ENCODE measurements at regions not wholly inside any gene's neighbourhood (a gene's known extent, or its start where the extent isn't known, plus 50 kb on each side); places are given as distances from the start of the nearest gene placed in this dataset.

DNA sequence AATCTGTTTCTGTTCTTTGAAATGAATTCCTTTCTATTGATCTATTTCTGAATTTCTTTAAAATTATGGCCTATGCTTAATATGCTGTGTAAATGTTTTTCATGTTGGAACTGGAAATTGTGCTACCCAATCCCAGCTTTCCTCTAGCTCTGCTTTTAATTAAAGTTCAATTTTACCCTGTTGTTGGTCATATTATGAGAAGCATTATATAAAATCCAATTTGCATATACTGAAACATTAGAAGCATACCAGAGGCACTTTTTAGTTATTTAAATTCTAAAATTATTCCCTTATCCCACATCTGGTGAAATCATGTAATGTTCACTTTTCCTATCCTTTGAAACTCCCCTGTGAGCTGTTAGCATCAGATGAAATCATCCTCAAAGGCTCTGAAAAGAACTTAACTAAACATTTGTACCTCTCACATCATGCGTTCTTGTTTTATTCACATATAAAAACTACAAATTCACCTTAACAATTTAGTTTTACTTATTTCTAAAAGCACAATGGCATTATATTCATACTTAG is 160.6 kb upstream of the COL21A1 start:
- no peak for DNase-seq

DNA sequence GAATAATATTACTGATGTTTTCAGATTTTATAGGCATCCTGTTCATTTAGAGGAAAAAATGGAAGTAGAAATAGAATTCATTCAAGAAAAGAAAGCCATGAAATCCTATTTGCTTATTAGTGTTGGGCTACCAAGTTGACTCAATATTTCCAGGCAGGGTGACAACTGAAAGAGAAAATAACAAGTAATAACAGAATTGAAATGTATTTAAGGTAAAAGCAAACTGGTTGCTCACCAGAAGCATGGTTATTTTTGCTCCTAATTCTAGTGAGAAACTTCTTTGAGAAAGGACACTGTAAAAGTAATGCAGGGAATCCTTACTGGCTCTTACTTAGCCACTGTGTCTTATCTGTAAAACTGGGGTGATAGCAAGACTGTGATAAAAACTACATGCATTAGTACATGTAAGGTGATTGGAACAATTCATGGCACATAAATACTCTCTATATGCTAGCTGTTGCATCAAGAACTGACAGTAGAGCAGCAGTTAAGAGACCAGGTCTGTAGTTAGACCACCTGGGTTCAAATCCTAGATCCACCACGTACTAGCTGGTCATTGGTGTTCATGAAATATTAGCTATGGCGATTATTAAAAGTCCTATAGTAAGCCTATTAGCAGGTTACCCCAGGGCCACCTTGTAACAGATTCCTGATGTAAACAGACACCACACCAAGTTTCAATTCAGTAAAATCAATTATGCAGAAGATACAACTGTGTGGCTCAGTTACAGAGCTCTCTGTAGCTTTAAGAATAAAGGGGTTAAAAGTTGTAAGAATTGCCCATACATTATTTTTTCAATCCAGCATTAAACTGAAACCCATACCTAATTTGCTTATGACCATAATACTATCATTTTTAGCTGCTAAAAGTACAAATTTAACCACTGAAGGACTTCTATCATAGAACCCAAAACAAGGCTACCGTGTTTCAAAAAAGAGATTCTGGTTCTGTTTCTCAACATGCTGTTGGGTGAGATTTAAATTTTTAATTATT is 159.2 kb upstream of the COL21A1 start:
- no peak for DNase-seq

DNA sequence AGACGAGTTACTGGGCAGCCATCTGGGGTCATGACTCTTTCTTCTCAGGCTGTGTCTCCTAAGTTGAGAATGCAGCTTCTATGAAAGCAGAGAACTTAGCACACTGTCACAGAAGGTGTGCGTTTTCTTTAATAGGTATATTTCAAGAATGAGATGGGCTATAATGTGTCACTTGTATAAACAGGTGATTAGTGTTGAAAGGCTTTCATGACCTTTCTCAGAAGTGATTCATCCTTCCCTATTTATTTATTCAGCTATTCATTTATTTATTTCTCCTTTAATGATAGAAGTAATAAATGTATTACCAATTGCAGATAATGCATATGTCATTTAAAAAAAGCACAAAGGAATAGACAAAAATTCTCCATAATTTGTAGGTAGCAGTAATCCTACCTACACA is 157.2 kb upstream of the COL21A1 start:
- no peak for DNase-seq

DNA sequence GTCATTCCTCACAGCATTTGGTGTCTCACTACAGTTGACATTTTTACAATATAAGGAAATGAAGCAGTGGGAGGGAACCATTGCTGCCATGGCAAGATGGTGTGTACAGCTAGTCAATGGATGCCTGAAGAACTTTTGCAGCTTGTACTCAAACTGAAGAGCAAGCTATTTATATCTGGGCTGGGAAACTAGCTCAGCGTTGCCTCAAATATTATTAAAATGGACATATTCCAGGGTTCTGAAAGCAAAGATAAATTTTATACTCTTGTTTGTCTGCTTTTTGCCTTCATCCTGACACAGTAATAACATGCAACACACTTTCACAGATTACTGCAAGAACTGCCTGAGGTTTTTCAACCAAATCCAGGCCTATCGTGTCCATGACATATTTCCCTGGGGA is 156.4 kb upstream of the COL21A1 start:
- no peak for DNase-seq

DNA sequence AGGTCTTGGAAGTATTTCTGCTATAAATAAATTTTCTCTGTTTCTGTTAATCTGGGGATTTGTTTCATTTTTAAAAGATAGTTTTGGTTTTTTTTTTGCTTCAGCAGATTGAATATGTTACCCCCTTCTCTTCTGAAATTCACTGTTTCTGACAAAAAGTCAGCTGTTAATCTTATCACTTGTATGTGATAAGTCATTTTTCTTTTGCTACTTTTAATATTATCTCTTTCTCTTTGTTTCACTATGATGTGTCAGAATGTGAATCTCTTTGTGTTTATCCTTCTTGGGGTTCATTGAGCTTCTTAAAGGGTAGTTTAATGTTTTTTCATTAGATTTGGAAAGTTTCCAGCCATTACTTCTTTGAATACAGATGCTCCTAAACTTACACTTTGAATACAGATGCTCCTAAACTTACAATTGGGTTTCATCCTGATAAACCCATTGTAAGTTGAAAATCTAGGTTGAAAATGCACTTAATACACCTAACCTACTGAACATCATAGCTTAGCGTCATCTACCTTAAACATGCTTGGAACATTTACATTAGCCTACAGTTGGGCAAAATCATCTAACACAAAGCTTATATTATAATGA is 154.2 kb upstream of the COL21A1 start:
- no peak for DNase-seq

DNA sequence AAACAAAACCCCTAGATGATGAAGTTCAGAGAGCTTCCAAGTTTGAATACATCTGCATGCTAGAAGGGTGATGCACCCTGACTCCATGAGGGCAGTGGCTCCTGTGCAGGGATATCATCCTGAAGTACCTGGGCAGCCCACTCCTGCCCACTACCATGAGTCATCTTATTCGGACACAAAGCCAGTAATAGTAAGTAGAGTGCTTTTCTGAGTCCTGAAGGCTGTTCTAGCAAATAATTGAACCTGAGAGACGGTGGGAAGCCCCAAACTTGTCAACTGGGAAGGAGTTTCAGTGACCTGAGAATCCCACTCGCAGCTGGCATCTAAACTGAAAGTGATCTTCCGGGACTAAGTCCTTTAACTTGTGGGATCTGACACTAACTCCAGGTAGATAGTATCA is 152.9 kb upstream of the COL21A1 start:
- DNase-seq = no peak

DNA sequence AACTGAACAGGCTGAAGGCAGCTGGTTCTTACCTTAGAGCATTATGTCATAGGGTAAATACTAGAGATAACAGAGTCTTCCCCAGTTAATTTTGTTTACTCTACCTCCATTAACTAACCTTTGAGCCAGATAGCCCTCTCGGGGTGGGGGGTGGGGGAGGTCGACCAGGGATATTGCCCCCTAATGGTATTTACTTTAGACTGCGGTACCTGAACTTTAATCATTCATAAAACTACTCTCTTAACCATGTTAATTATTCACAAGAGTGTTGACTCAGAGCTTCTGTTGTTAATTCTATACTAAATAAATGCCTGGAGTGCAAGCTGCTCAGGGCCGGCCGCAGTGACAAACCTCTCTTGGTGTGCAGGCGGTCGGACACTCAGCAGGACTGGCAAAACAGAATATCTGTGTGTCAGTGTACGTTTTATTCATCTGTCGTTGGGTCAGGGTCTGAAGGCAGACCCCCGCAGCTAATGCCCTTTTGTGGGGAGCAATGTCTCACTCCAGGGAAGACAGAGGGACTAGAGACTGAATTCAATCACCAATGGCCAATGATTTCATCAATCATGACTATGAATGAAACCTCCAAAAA is 152.4 kb upstream of the COL21A1 start:
- DNase-seq = no peak

DNA sequence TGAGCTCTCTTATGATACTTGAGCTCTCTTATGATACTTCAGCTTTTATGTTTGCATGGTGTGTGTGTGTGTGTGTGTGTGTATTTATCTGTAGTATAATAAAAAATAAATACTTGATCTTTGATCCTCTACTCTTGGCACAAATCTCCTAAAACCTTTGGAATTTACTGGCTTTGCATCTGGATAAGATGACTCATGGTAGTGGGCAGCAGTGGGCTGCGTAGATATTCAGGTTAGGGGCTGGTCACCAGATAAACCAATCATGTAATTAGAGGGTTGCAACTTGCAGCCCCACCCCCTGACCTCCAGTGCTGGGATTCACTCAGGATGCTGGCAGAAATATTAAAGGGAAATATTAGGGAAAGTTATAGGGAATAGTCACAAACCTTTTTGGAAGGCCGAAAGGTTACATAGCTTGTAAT is 151.9 kb upstream of the COL21A1 start:
- DNase-seq = no peak

DNA sequence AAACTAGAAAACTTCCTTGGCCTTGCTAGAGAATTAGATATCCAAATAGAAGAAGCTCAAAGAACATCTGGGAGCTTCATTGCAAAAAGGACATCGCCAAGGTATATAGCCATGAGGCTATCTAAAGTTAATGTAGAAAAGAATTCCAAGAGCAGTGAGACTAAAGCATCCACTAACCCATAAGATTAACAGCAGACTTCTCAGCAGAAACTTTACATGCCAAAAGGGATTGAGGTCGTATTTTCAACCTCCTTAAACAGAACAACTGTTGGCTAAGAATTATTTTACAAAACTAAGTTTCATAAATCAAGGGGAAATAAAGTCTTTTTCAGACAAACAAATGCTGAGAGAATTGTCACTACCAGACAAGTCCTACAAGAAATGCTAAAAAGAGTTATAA is 149.1 kb upstream of the COL21A1 start:
- no peak for DNase-seq

DNA sequence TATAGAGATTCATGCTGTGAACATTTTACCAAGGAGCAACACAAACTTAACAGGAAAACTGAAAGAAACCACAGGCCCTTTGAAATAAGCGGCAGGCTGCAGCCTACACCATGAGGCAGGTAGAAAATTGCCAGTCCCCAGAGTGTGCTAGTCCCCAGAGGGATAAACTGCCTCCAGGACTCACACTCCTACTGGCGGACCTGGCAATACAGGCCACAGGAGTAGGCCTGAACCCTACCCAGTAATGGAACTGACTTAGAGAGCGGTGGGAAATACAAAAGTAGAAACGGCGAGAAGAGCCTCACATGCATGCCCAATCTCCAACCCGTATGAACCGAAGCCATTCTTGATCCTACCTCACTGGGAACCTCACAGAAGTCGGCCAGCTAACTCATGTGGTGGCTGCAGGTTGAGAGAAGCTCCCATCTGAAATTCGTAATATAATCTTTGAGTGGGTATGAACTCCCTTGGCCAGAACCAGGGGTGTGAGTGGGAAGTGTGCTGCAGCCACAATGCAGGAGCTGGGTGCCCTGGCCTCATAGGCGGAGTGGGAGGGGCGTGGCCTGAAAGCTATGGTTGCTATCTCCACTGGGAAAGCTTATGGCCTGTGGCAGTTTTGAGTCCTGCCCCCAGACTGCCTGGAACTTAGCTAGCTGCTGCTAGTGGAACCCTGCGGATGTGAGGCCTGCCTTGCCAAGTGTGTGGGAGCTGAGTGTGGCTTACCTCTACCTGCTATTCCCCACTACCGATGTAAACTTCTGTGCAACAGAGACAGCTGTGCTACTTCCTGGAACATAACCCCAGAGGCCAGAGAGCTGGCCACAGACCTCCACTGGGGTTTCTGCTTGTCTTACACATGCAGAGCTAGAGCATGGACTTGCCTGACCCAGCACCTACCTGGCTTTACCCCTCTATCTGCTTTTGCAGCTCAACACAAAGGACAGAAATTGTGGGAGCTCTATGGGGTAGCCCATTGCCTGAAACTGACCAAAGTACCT is 146.5 kb upstream of the COL21A1 start:
- DNase-seq = no peak

DNA sequence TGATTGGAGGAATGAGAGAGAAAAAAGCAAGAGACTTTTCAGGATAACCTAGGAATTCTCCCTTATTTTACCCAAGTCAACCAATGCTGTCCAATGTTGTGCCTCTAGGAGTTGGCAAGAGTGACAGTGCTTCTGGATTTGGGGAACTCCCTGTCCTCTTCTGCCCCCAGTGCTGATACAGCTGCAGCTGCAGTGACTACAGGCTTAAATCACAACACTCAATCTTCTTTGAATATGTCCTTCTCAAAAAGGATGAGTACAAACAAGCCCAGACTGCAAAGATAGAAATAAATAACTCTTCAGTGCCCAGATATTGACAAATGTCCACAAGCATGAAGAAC is 141.0 kb upstream of the COL21A1 start:
- DNase-seq = no peak

DNA sequence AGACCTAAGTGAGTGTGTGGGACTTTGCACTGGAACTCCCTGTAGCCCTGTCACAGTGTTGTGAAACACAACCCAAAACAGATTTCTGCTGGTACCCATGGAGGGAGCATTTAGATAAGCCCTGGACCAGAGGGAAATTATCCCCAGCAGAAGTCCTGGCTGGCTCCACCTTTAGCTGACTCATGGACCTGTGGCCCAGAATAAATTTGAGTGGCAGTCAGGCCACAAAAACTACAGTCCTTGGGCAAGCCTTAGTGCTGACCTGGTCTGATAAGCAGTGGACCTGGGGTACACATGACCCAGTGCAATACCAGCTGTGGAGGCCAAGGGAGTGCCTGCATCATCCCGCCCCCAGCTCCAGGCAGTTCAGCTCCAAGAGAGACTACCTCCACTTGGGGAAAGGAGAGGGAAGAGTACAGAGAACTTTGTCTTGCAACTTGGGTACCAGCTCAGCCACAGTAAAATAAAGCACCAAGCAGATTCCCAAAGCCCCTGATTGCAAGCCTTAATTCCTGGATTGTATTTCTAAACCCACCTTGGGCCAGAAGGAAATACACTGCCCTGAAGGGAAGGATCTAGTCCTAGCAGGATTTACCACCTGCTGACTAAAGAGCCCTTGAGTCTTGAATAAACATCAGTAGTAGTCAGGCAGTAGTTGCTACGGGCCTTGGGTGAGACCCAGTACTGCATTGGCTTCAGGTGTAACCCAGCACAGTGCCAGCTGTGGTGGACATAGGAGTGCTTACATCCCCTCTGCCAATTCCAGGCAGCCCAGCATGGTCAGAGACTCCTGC is 140.4 kb upstream of the COL21A1 start:
- no peak for DNase-seq

DNA sequence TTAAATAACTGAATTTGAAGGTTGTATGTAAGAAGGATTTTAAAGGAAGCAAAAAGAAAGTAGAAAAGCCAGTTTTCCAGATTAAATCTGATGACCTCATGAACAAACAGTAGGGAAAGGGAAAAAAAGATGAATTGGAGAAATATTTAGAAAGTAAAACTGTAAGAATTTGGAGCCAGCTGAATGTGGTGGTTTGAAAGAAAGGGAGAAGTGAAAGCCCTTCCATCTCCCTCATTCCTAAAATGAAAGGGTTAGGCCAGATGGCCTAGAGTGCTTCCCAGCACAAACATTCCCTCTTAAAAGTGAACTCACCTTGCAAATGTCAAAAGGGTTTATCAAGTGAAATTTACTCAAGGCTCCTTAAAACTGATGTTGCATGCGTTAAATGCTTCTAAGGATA is 139.3 kb upstream of the COL21A1 start:
- no peak for DNase-seq

DNA sequence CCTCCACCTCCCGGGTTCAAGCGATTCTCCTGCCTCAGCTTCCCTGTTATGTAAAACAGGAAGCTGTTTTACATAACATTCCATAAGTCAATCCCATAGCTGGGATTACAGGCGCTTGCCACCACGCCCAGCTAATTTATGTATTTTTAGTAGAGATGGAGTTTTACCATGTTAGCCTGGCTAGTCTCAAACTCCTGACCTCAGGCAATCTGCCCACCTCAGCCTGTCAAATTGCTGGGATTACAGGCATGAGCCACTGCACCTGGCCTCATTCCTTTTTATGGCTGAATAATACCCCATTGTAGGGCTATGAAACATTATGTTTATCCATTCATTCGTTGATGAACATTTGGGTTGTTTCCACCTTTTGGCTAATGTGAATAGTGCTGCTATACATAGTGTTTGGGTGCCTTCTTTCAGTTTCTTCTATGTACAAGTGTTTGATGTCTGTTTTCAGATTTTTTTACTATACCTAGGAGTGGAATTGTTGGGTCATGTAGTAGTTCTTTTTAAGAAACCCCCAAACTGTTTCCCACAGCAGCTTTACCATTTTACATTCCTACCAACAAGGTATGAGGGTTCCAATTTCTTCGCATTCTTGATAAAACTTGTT is 138.7 kb upstream of the COL21A1 start:
- DNase-seq = no peak

DNA sequence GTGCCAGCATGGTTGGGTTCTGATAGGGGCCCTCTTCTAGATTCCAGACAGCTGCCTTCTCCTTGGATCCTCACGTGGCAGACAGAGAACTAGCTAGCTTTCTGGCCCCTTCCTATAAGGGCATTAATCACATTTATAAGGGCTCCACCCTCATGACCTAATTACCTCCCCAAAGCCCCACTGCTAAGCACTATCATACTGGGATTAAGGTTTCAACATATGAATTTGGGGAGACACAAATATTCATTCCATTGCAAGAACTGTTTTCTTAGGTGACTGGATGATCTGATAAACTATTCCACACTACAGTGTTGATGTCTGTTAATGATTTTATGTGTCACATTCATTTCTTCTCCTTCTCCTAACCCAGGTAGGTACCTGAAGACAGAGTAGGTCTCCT is 135.8 kb upstream of the COL21A1 start:
- DNase-seq = no peak

DNA sequence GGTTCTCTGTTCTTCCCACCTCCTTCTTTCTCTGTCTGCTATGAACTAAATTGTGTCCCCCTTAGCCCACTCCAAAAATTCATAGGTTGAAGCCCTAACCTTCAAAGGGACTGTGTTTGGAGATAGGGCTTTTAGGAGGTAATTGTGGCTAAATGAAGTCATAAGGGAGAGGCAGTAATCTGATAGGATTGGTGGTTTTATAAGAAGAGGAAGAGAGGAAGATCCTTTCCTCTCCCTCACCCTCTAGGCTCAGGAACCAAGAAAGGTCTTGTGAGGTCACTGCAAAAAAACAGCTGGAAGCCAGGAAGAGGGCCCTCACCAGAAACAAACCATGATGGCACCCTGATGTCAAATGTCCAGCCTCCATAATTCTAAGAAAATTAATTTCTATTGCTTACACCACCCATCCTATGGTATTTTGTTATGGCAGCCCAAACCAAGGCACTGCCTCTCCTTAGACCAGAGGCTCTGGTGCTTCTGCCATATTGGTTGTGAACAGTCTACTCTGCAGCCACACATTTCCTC is 135.1 kb upstream of the COL21A1 start:
- DNase-seq = no peak

DNA sequence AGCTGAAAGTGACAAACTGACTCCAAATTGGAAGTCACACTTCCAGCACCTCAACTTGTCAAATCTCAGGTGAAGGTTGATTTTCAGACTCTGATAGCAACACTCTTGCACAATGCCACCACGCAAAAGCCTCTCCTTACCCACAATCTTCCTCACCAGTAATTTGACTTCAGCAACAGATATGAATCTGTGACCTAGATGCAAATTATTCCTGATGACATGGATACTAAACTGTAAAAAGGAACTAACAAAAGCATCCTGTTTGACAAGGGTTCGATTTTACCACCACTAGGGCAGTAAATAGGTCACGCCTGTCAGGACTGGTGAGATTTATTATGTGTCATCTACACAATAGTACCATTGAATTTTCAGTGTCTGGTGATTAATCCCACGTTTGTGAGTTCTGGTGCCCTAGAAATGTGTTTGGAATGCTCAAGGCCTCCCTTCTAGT is 134.4 kb upstream of the COL21A1 start:
- DNase-seq = no peak

DNA sequence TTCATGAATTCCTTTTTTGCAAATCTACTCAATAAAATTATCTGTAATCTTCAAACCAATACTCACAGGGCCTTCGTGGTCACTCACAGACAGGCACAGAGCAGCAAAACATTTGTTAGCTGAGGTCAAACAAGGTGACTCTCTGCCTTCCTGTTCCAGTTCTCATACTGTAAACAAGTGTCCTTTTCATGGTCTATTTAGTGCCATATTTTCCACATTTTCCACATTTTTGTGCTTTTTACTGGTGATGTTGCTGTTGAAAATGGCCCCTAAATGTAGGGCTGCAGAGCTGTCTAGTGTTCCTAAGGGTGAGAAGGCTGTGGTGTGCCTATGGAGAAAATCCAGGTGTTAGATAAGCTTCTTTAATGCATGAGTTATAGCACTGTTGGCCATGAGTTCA is 133.1 kb upstream of the COL21A1 start:
- no peak for DNase-seq

DNA sequence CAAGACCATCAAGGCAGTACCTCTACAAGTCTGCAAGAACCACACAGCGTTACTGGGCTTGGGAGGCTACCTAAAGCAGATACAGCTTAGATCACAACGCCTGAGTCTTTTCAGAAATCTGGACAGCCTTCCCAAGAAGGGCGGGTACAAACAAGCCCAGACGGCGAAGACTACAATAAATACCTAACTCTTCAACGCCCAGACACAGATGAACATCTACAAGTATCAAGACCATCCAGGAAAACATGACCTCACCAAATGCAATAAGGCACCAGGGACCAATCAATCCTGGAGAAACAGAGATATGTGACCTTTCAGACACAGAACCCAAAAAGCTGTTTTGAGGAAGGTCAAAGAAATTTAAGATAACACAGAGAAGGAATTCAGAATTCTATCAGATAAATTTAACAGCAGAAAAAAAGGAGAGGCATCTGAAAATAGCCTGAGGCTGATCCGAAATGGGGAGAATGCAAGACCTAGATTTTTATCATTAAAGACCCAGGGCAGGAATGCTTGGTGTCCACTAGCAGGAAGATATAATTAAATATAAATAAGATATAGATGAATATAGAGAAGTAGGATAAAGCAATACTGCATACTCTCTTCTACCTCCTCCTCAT is 131.7 kb upstream of the COL21A1 start:
- no peak for DNase-seq

DNA sequence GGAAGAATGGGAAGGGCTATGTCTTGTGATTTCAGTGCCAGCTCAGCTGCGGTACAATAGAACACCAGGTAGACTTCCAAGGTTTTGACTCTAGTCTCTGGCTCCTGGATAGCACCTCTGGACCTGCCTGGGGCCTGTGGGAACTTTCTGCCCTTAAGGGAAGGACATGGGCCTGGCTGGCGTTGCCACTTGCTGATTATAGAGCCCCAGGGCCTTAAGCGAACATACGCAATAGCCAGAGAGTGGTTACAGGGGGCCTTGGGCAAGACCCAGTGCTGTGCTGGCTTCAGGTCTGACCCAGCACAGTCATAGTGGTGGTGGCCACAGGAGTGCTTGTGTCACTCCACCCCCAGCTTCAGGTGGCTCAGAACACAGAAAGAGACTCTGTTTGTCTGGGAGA is 131.1 kb upstream of the COL21A1 start:
- DNase-seq = no peak

DNA sequence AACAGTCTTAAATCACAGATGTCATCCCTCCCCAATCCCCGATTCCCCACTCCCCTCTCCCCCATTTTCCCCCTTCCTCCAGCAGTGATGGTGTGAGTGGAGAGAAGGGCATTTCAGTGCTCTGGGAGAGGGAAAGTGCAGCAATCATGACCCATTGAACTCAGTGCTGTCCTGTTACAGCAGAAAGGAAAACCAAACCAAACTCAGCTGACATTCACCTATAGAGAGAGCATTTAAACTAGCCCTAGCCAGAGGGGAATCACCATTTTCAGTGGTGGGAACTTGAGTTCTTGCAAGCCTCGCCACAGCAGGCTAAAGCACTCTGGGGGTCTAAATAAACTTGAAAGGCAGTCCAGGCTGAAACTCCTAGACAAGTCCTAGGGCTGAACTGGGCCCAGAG is 129.9 kb upstream of the COL21A1 start:
- no peak for DNase-seq
